GM19452 (cell line): ENCODE measurements at regions not wholly inside any gene's neighbourhood (a gene's known extent, or its start where the extent isn't known, plus 50 kb on each side); places are given as distances from the start of the nearest gene placed in this dataset.

Source experiments
- ATAC-seq: cut with Tn5 transposase; IDR thresholded peaks from one replicate; pipeline ENCODE4 v1.9.1; 2021; ENCODE audit not compliant: unreplicated experiment

DNA sequence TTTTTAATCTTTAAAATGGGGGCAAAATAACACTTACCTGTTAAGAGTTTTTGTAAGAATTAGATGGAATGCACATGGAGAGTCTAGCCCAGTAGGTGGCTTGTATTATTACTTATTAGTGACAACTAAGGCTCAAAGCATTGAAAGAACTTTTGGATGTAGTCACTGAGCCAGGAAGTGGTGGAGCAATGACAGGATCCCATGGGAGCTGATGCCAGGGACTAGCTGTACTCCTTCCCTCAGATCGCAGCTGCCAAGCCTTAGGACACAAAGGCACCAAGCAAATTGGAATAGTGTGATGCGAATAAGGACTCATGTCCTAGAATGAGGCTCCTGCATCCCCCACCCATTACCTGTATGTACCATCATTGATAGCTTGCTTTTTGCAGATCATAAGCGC, 370.4 kb upstream of the RGMA start:
- no peak for ATAC-seq

GRCh38 chr15:93458597-93458996, 369.6 kb upstream of the RGMA start:
- ATAC-seq, result no peak

DNA sequence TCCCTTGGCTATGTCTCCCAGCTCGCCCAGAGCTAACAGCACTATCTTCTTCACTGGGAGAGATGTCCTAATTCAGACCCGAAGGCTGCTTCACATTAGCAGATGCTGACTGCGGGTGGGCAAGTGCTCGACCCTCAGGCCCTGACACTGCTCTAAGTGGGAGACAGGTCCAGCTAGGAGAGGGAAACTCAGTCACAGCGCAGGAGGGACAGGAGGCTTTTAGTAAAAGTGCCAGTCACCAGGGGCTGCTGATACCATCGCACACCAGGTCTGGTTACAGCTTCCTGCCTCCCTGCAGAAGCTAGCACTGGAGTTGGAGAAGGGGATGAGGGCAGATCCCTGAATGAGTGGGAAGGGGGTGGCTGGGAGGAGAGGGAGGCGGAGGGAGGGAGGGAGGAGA, 365.8 kb upstream of the RGMA start:
- ATAC-seq, result no peak

DNA sequence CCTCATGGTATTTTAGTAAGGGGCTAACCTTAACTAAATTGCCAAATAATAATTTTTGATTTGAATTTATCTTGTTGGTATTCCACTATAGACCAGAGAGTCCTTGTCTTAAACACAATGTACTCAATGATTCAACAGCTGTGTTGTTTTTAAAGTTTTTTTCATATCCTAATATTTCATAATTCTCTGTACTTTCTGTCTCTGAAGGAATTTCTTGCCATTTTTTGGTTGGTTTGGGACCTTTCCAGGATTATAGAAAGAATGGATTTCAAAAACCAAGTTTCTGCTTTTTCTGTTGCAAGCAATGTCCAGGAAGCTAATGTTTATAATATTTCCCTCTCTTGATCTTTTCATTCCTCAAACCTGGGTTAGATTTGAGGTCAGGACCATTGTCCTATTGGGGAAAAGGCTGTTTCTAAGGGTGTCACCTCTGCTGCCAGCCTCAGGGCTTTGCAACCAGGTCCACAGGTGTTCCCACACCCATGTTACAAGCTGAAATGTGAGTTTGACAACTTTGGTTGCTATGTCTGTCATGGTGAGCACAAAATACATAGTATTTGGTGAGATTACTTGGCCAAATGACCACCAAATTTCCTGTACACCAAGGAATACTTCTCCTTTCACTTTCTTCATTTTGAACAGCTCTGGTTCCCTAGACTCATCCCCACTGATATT, 363.7 kb upstream of the RGMA start:
- ATAC-seq, result no peak

DNA sequence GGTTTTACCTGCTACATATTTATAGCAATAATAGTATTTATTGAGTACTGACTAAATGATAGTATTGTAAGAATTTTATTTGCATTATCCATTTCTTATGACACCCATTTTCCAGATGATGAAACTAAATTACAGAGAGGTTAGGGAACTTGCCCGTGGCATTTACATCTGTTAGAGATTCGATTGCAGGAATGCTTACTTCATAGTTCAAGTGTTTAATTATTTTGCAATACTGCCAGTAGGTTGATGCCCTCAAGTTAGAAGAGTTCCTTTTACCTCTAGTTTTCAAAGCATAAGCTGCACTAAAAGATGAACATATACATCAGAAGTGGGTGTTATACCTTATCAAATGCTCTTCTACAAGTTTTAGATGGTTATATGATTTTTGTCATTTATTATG, 362.8 kb upstream of the RGMA start:
- no peak for ATAC-seq

DNA sequence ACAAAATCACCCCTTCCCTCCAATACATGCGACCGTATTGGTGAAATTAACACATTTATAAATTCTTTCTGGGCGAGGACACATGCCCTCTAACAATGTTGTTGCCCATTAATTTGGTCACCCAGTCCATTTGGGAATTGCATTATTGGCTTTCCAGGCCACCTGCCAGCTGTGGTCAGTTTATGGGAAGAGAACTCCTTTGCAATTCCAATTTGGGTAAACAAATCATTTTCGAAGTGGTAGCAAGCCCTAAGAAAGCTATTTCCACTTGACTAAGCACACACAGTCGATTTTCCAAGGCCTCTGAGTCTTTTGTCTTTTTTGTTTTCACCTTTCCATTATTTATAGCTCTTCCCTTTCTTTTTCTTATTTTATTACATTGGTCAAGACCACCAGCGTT, 362.3 kb upstream of the RGMA start:
- ATAC-seq, result no peak

DNA sequence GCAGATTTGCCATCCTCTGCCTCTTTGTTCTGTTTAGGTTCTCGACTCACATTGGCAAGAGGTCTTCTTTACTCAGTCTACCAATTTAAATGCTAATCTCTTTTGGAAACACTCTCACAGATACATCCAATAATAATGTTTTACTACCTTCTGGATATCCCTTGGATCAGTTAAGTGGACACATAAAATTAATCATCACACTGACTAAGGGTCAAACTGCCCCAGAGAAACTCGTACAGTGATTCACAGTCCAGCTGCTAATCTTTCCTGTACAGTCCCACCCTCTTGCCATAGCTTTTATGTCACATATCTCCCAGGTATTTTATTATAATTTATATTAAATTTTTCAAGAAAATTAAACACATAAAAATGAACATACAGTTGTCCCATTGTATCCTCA, 360.8 kb upstream of the RGMA start:
- ATAC-seq, result no peak

DNA sequence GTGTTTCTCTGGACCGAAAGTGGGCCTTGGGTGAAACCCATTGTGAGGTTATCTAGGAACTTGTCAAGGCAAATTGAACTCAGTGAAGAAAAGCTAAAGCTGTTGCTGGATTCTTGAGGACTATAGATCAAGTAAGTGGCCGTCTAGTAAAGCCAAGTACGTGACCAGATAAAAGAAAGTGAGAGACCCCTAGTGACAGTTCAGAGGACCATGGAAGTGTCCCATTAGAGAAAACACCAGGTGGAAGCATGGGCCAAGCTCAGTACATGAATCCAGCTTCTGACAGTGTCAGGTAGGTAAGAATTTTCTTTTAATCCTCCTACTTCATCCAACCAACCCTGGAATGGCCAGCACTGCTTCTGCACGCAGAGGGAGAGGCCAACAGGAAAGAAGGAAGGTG, 349.3 kb upstream of the RGMA start:
- no peak for ATAC-seq

- no peak for ATAC-seq
These were observed 343.5 kb upstream of the RGMA start for GRCh38 chr15:93432474-93432873.

DNA sequence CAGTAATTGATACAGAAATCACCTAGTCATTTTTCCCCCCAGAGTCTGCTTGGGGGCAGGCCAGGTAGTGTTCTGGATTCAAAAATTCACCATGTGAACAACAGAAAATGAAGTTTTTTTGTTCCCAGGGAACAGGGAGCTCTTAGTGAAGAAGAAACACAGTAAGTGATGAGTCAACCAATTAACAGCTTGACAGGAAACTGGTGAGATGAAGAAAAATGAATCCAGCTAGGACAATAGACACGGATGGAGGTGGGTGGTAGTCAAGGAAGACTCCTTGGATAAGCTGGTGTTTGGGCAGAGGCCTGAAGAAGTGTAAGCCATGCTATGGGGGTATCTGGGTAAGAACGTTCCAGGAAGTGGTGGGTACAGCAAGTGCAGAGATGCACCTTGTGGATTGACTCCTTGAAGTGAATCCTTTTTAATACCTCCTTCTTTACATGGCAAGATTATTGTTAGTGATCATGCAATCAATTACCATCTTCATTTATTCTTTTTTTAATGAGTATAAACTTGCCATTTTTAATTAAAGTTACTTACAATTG, 339.9 kb upstream of the RGMA start:
- no peak for ATAC-seq

DNA sequence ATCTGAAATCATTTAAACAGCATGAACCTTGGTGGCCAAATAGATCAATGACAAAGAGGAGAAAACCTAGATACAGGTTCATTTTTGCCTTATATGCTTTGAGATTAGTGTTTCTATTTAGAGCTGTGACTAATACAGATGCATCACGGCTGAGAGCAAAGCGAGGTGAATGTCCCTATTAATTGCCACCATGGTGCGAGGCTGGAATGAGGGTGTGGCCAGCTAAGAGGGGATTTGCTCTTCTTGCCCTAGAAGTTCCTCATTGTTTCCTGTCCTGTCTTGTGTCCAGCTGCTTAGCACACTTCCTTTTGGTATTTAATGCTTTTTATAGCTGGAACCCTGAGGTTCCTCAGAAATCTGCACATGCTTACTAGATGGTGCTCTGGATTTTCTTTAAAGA, 339.1 kb upstream of the RGMA start:
- ATAC-seq, result no peak

DNA sequence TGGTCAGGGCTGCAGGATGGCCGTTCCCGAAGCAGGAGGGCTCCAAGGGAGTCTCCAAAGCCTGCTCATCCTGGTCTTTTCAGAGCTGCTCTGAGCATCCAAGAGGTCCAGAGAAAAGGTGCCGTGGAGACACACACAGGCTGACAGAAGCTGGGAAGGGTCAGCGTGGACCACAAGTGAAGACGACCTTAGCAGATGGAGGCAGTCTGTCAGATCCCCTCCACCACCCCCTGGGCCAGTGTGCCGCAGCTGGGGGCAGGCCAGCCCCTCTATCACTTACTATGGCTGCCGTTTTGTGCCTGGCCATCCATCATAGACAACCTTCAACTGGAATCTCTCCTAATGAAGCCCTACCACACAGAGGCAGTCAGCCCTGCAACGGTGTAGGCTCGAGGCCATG, 335.1 kb upstream of the RGMA start:
- ATAC-seq, result no peak

DNA sequence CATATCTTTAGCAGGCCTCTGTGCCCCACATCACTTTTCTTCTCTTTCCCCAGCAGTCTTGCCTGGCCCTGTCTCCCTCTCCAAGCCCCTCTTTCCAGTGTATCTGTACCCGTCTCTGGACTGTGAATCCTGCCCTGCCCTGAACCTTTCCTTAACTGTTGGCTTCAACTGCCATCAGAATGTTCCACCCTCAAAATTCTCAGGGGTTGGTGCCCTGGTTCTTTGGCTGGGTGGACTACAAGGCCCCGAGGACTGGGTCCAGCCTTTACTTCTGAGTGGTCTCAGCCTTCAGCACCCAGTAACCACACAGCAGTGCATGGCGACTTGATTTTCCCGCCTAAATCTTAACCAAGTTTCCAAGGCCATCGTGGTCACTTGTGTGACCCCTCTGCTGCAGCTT, 333.5 kb upstream of the RGMA start:
- ATAC-seq, result no peak

- ATAC-seq, result no peak
These were observed 331.5 kb upstream of the RGMA start for GRCh38 chr15:93420477-93420876.

DNA sequence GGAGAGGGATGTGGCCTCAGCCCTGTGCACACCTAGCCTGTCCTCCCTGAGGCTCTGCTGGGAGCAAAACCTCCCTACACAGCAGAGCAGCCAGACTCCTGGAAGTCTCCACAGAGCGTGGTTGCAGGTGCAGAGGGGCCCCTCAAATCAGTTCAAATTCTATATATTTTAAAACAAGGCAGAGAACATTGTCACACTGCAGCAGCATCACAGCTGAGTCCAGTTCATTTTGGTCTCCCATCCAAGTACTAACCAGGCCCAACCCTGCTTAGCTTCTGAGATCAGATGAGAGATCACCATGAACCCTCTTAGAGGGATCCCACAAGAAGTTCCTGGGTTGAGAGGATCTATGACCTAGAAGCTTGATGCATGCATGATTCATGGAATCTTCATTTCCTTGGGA, 331.0 kb upstream of the RGMA start:
- ATAC-seq, result no peak

DNA sequence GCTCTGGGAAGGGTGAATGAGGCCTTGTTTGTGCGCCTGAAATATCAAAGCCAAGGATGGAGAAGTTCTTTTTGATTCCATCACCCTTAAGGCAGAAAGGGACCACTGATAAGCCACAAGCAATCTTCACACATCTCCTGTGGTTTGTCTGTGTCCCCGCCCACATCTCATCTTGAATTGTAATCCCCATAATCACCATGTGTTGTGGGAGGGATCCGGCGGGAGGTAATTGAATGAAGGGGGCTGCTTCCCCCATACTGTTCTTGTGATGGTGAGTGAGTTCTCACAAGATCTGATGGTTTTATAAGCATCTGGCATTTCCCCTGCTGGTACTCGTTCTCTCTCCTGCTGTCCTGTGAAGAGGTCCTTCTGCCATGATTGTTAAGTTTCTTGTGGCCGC, 329.6 kb upstream of the RGMA start:
- ATAC-seq, result no peak

DNA sequence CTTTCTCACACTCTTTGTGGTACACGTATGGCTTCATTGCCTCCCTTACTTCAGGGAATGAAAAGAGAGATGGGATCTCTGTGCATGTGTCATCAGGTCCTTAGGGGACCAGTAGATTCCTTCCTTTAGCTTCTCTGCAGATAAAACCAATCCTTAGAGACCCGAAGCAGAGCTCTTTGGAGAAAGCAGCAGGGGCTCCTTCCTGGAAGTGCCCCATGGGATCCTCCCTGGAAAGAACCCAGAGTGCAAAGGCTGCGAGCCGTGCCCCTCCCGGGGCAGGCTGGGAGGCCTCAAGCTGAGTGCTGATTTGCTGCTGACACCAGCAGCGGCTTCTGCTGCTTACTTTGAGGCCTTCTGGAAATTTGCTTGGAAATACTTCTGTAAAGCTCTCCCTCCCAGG, 328.6 kb upstream of the RGMA start:
- no peak for ATAC-seq

DNA sequence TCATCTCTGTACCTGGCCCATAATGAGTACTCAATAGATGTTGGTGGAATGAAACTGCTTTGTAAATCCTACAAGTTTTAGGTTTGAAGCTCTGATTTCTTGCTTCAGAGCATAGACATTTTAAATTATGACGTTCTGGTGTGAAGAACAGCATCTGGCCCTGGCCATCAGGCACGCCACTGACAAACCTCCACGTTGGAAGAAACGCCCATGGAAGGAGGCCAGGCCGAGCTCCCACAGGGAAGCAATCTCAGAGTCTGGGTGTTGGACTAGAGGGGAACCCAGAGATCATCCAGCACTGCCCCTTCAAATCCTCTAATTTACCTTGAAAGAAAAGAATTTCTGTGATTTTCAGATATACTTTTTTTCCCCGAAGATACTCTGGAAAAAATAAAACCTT, 328.1 kb upstream of the RGMA start:
- no peak for ATAC-seq

DNA sequence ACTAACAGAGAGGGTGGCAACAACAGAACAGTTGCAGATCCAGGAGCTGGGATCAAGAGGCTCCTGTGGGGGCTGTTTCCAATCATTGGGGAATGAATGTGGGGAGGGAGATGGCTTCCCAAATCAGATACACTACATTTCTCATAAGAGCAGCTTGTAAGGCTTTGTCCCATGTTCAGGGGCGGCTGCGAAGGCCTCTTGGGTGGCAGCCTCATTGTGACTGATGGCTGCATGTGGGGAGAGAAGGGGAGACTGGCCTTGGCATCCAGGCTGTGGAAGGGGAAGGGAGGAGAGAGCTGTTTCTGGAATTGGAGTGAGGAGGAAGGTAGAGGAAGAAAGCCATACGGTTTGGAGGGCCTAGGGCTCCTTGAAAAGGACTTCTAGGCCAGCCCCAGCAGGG, 326.6 kb upstream of the RGMA start:
- ATAC-seq, result no peak

DNA sequence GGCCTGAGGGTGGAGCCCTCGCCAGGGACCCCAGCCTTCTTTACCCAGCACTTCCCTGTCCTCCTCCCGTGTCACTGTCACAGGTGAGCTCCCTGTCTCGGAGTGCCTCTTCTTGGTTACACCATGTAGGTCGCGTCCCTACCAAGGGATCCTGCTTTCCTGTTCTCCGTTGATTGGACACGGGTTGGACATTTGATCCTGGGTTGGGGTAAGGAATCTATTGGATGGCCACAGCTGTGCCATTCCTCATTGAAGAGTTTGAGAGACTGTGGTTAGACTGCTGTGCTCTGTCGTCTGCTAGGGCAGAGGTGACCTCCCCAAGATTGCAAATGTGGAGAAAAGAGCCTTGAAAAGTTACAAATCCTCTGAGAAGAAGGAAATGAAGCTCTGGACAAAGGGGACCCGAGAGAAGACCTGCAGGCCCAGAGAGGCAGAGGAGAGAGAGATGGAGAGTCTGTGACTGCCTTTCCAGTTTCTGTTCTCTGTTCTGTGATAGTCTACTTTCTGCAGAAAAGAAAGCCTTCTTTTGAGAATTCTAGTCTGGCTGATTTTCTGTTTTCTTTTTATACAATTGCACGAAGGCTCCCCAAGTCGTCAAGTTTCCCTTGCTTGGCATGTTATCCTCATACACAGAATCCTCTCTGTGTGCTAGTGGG, 325.7 kb upstream of the RGMA start:
- ATAC-seq, result no peak

DNA sequence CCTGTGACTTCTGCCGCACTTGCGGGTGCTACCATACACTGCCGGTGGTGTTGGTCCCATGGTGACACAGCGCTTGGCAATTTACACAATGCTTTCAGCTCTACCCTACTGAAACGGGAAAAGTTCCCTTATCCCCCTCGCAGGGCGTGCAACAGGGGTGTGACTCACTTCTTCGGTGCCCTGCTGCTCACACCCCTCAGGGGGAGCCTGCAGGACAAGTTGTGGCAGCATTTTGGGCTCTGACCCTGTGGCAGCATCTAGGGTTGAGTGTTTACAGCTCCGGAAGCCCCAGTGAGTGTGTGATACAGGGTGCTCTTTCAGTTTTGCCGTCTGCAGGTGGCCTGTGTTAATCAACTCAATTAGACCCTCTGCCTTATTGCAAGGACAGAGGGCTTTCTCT, 324.7 kb upstream of the RGMA start:
- ATAC-seq, result no peak

DNA sequence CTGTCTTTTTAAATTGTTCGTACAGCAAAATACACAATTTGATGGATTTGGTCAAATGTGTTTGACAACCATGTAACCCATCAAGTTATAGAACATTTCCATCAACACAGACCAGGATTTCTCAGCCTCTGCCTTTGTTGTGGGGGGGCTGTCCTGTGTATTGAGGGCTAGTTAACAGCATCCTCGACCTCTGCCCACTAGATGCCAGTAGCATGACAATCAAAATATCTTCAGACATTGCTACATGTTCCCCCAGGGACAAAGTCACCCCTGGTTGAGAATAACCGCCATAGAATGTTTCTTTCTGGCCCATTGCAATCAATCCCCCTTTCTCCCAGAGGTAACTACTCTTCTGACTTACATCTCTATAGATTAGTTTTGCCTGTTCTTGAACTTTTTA, 310.1 kb upstream of the RGMA start:
- ATAC-seq, result no peak

DNA sequence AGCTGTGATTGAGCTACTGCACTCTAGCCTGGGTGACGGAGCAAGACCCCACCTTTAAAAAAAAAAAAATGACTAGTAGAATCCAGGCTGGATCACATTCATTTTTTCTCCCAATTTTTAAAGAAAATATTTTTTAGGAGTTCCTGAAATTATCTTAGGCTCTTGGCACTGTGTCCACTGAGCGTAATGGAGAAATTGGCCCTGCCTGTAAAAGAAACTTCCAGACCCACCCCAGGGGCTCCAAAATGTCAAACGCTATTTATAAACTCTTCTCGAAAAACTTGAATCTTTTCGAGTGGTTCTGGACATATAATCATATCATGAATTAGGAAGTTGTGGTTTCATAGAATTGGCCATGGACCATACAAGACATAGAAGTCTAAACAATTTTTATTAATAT, 300.2 kb upstream of the RGMA start:
- no peak for ATAC-seq
